Kidney (tissue), 13 donors: ENCODE measurements at regions not wholly inside any gene's neighbourhood (a gene's known extent, or its start where the extent isn't known, plus 50 kb on each side); places are given as distances from the start of the nearest gene placed in this dataset.

Source experiments
- DNase-seq, 5 donors: peaks; one replicate each; pipeline ENCODE4 v3.0.0-alpha.2; 2013 to 2020
- FAIRE-seq: peaks from 2 replicates; lab custom pipeline; 2012; peaks lifted over from hg19 to GRCh38; lab: Jason Lieb, UNC
- H3K27ac ChIP-seq, 2 donors: one replicate each; pipeline ENCODE4 v1.7.0; 2013; ENCODE audit warnings: low read depth in 2 of 2, low read length in 2 of 2, inconsistent platforms in 1 of 2
- H3K27me3 ChIP-seq: one replicate; pipeline ENCODE4 v1.7.1; 2013; ENCODE audit warnings: low read length, inconsistent platforms; ENCODE audit not compliant: control insufficient read depth, insufficient read depth
- H3K36me3 ChIP-seq, 3 donors: one replicate each; pipeline versions ENCODE4 v1.7.0 to v1.7.1; 2013; ENCODE audit warnings: low read length in 3 of 3, control low read depth in 1 of 3, inconsistent platforms in 1 of 3; ENCODE audit not compliant: insufficient read depth in 3 of 3, control insufficient read depth in 2 of 3
- H3K4me1 ChIP-seq, 3 donors: one replicate each; pipeline versions ENCODE4 v1.7.0 to v1.7.1; 2013; ENCODE audit warnings: low read length in 3 of 3, inconsistent platforms in 1 of 3, low read depth in 1 of 3; ENCODE audit not compliant: control insufficient read depth in 2 of 3, insufficient read depth in 2 of 3
- H3K4me3 ChIP-seq, 3 donors: one replicate each; pipeline versions ENCODE4 v1.7.0 to v1.8.1; 2013; ENCODE audit warnings: low read length in 3 of 3, control low read depth in 1 of 3, inconsistent platforms in 1 of 3
- H3K9ac ChIP-seq, 3 donors: one replicate each; pipeline versions ENCODE4 v1.7.0 to v1.7.1; 2013; ENCODE audit warnings: low read length in 3 of 3, control low read depth in 1 of 3, inconsistent platforms in 1 of 3
- H3K9me3 ChIP-seq, 3 donors: one replicate each; pipeline versions ENCODE4 v1.7.0 to v1.7.1; 2013; ENCODE audit warnings: low read length in 3 of 3, control low read depth in 1 of 3, inconsistent platforms in 1 of 3; ENCODE audit not compliant: control insufficient read depth in 2 of 3, insufficient read depth in 1 of 3
- CTCF ChIP-seq: IDR thresholded peaks from 3 replicates; pipeline ENCODE4 v1.5.1; 2012; ENCODE audit warnings: mild to moderate bottlenecking, moderate library complexity, borderline replicate concordance; ENCODE audit not compliant: insufficient read depth; ENCODE audit errors: extremely low read depth
- intact Hi-C: fragments of 100-400 bp; cut with DNase I; formaldehyde crosslinking; loops from one replicate; pipeline ENCODE4 v1.11.1; 2022
- donor health status: control.
- donor health status: control.
- donor health status: control.
- donor health status: control.
- donor health status: control.
- donor health status: DM: yes; HTN: yes; CAD: no.
- donor health status: Normal renal cell carcinoma (clear cell type).

- Histone ChIP-seq H3K27me3 (no peaks in the 10 kb centered on the region), H3K4me3 (no peak overlapping the region), H3K9ac (no peak overlapping the region), H3K4me1 (no peaks in the 10 kb centered on the region), H3K9me3 (no peaks in the 10 kb centered on the region), H3K36me3 (no peaks in the 10 kb centered on the region), H3K27ac (no peak overlapping the region)
- no peak for TF ChIP-seq CTCF
- DNase-seq (no peak), FAIRE-seq (no peak)
- intact Hi-C loops: no loop called here
These were observed 179.9 kb upstream of the TAB2 start for GRCh38 chr6:149137594-149137993.

- peaks cover 0 to 3% (median 0%) of the 10 kb centered on the region in 3 donors for H3K9me3 ChIP-seq
- TF ChIP-seq CTCF: no peak
- no peaks in the 10 kb centered on the region for H3K4me1 ChIP-seq
- no peak for FAIRE-seq
- no peak overlapping the region for H3K27ac ChIP-seq
- no peak for DNase-seq
- intact Hi-C loops: no loop called here
- H3K4me3 ChIP-seq: no peak overlapping the region
- H3K27me3 ChIP-seq: no peaks in the 10 kb centered on the region
- H3K9ac ChIP-seq: no peak overlapping the region
- no peaks in the 10 kb centered on the region for H3K36me3 ChIP-seq
These were observed 179.4 kb upstream of the TAB2 start for GRCh38 chr6:149138089-149138488.

- H3K27me3 ChIP-seq: no peaks in the 10 kb centered on the region
- intact Hi-C loops: no loop called here
- no peaks in the 10 kb centered on the region for H3K4me1 ChIP-seq
- H3K36me3 ChIP-seq: no peaks in the 10 kb centered on the region
- no peak overlapping the region for H3K27ac ChIP-seq
- FAIRE-seq (no peak), DNase-seq (no peak)
- H3K9me3 ChIP-seq: peaks cover 0 to 4% (median 0%) of the 10 kb centered on the region in 3 donors
- TF ChIP-seq CTCF: no peak
- H3K4me3 ChIP-seq: no peak overlapping the region
- no peak overlapping the region for H3K9ac ChIP-seq
These were observed 178.7 kb upstream of the TAB2 start for GRCh38 chr6:149138699-149139294.

- Histone ChIP-seq H3K27me3 (no peaks in the 10 kb centered on the region), H3K9ac (no peak overlapping the region), H3K4me1 (no peaks in the 10 kb centered on the region), H3K4me3 (no peak overlapping the region), H3K36me3 (no peaks in the 10 kb centered on the region), H3K27ac (no peak overlapping the region), H3K9me3 (peaks cover 0 to 4% (median 0%) of the 10 kb centered on the region in 3 donors)
- FAIRE-seq: no peak
- no peak for DNase-seq
- intact Hi-C loops: no loop called here
- no peak for TF ChIP-seq CTCF
These were observed 177.8 kb upstream of the TAB2 start for GRCh38 chr6:149139782-149140136.
